GM12891 (cell line): ENCODE measurements at regions not wholly inside any gene's neighbourhood (a gene's known extent, or its start where the extent isn't known, plus 50 kb on each side); places are given as distances from the start of the nearest gene placed in this dataset.

Experiments used
- POLR2A ChIP-seq: IDR thresholded peaks from 2 replicates; pipeline ENCODE4 v1.6.1; 2011; ENCODE audit warnings: low read depth, low read length, control low read depth
- POLR2AphosphoS5 ChIP-seq: IDR thresholded peaks from 2 replicates; pipeline ENCODE4 v1.6.1; 2011; ENCODE audit warnings: low read depth, low read length, control low read depth
- SPI1 ChIP-seq: IDR thresholded peaks from 2 replicates; pipeline ENCODE4 v1.6.1; 2011; ENCODE audit warnings: low read depth, low read length, control low read depth
- TAF1 ChIP-seq: IDR thresholded peaks from 2 replicates; pipeline ENCODE4 v1.6.1; 2011; ENCODE audit warnings: low read depth, low read length, control low read depth

GRCh38 chr11:123351375-123351774 lies 78.7 kb upstream of the GRAMD1B start:
- TF ChIP-seq POLR2AphosphoS5 (no peak), POLR2A (no peak), TAF1 (no peak), SPI1 (no peak)
